ENCODE measurements at regions not wholly inside any gene's neighbourhood (a gene's known extent, or its start where the extent isn't known, plus 50 kb on each side); places are given as distances from the start of the nearest gene placed in this dataset.
"Not testable (repeated sequence)": the region's sequence is repeated elsewhere in the genome, so short reads cannot be mapped to it uniquely, and the experiment has no call there.

DNA sequence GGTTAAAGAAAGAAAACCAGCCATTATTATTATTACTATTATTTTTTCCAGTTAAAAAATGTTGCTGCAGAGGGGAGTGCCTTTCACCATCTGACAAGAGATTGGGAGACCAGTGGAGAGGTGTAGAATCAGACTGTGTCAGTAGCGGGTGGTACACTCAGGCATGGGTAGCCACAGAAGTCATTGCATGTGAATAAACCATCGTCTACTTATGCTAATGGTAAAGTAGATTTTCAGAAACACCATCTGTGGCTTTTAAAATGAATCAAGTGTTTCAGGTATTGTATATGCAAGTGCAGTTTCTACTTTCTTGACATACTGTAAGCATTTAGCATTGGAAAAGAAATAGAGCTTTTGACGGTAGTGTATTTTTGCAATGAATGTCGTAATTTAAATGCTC lies 131.5 kb upstream of the SP8 start:
- H3K9me1 ChIP-seq (replicated peaks; ENCODE audit: control insufficient read depth, extremely low read depth, insufficient read depth, low read length), result no peaks in the 10 kb centered on the region
- no peaks in the 10 kb centered on the region for H3K9me3 ChIP-seq (replicated peaks; ENCODE audit: control insufficient read depth, insufficient read depth, low read length)
- no peaks in the 10 kb centered on the region for H3K4me1 ChIP-seq (ENCODE audit: control insufficient read depth, extremely low read depth, insufficient read depth, low read length)
- no peak for FAIRE-seq
- no peaks in the 10 kb centered on the region for H3K79me2 ChIP-seq (ENCODE audit: control insufficient read depth, insufficient read depth, low read length)
- no peaks in the 10 kb centered on the region for H3K27me3 ChIP-seq (ENCODE audit: control insufficient read depth in 2 of 2, insufficient read depth in 2 of 2, low read length in 2 of 2)
- H3K4me3 ChIP-seq (replicated peaks in 1 of 3; ENCODE audit: insufficient read depth in 1 of 3, low read depth in 1 of 3, low read length in 3 of 3), result no peak overlapping the region
- intact Hi-C loops (cut with micrococcal nuclease) (no loop called here), dilution Hi-C loops (cut with MboI; ENCODE audit: extremely low pct_ligation_motif_present, low sequenced_read_pairs) (no loop called here)
- DNase-seq (ENCODE audit: low read depth, low spot score), result no peak
- no peak overlapping the region for H2AFZ ChIP-seq (ENCODE audit: low read depth, low read length)
- ChIA-PET CTCF (no interaction called here), POLR2A (no interaction called here)
- BruUV-seq (replicated peaks), result no TSS peak
- H4K20me1 ChIP-seq (replicated peaks; ENCODE audit: control insufficient read depth, extremely low read depth, insufficient read depth, low read length), result no peaks in the 10 kb centered on the region
- no peak for TF ChIP-seq MAX (IDR thresholded peaks at IDR 0.05; ENCODE audit: insufficient read depth, insufficient read length)
- no peak for TF ChIP-seq FOS (IDR thresholded peaks at IDR 0.05; ENCODE audit: borderline replicate concordance, insufficient read depth, low read length)
- no peak for TF ChIP-seq EZH2 (IDR thresholded peaks at IDR 0.05; ENCODE audit: borderline replicate concordance, low read depth, low read length, severe bottlenecking)
- TF ChIP-seq GATA2 (IDR thresholded peaks at IDR 0.05; ENCODE audit: insufficient read depth, insufficient read length, low read depth, low read length), result no peak
- TF ChIP-seq POLR2A (IDR thresholded peaks at IDR 0.05; ENCODE audit: low read depth, low read length), result no peak
- TF ChIP-seq, protein P1, sequence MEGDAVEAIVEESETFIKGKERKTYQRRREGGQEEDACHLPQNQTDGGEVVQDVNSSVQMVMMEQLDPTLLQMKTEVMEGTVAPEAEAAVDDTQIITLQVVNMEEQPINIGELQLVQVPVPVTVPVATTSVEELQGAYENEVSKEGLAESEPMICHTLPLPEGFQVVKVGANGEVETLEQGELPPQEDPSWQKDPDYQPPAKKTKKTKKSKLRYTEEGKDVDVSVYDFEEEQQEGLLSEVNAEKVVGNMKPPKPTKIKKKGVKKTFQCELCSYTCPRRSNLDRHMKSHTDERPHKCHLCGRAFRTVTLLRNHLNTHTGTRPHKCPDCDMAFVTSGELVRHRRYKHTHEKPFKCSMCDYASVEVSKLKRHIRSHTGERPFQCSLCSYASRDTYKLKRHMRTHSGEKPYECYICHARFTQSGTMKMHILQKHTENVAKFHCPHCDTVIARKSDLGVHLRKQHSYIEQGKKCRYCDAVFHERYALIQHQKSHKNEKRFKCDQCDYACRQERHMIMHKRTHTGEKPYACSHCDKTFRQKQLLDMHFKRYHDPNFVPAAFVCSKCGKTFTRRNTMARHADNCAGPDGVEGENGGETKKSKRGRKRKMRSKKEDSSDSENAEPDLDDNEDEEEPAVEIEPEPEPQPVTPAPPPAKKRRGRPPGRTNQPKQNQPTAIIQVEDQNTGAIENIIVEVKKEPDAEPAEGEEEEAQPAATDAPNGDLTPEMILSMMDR (IDR thresholded peaks at IDR 0.05; ENCODE audit: extremely low read depth in 1 of 2, insufficient read depth in 1 of 2, low read depth in 1 of 2, low read length in 2 of 2), result no peak
- TF ChIP-seq JUN (IDR thresholded peaks at IDR 0.05; ENCODE audit: borderline replicate concordance, insufficient read depth, insufficient read length, low read depth), result no peak
- TF ChIP-seq POLR2AphosphoS5 (IDR thresholded peaks at IDR 0.05; ENCODE audit: insufficient read depth, low read depth, low read length), result no peak
- TF ChIP-seq MYC (IDR thresholded peaks at IDR 0.05; ENCODE audit: low read depth, low read length), result no peak
- no peak overlapping the region for H3K9ac ChIP-seq (replicated peaks; ENCODE audit: extremely low read depth, insufficient read depth, low read length)
- no peaks in the 10 kb centered on the region for H3K36me3 ChIP-seq (ENCODE audit: control insufficient read depth in 2 of 2, extremely low read depth in 1 of 2, insufficient read depth in 2 of 2, low read length in 2 of 2)
- H3K27ac ChIP-seq (ENCODE audit: insufficient read depth, low read depth, low read length), result no peak overlapping the region
- no peak overlapping the region for H3K4me2 ChIP-seq (ENCODE audit: insufficient read depth, low read length)

- POLR2A ChIA-PET; CTCF ChIA-PET; H3K4me3 ChIP-seq (replicated peaks in 1 of 3; ENCODE audit: insufficient read depth in 1 of 3, low read depth in 1 of 3, low read length in 3 of 3): not testable (repeated sequence)
Measured at GRCh38 chr7:20927178-20927577, 140.5 kb upstream of the SP8 start.

More at GRCh38 chr7:20927178-20927577, 140.5 kb upstream of the SP8 start:
- BruUV-seq (replicated peaks); FAIRE-seq; H3K9me3 ChIP-seq (replicated peaks; ENCODE audit: control insufficient read depth, insufficient read depth, low read length); H2AFZ ChIP-seq (ENCODE audit: low read depth, low read length); H3K4me2 ChIP-seq (ENCODE audit: insufficient read depth, low read length); H3K27ac ChIP-seq (ENCODE audit: insufficient read depth, low read depth, low read length); H3K4me1 ChIP-seq (ENCODE audit: control insufficient read depth, extremely low read depth, insufficient read depth, low read length); H3K79me2 ChIP-seq (ENCODE audit: control insufficient read depth, insufficient read depth, low read length); H3K9ac ChIP-seq (replicated peaks; ENCODE audit: extremely low read depth, insufficient read depth, low read length); H4K20me1 ChIP-seq (replicated peaks; ENCODE audit: control insufficient read depth, extremely low read depth, insufficient read depth, low read length); H3K27me3 ChIP-seq (ENCODE audit: control insufficient read depth in 2 of 2, insufficient read depth in 2 of 2, low read length in 2 of 2); DNase-seq (ENCODE audit: low read depth, low spot score); dilution Hi-C loops (cut with MboI; ENCODE audit: extremely low pct_ligation_motif_present, low sequenced_read_pairs); intact Hi-C loops (cut with micrococcal nuclease); H3K9me1 ChIP-seq (replicated peaks; ENCODE audit: control insufficient read depth, extremely low read depth, insufficient read depth, low read length); H3K36me3 ChIP-seq (ENCODE audit: control insufficient read depth in 2 of 2, extremely low read depth in 1 of 2, insufficient read depth in 2 of 2, low read length in 2 of 2): not testable (repeated sequence)

Measured in endothelial cell of umbilical vein (primary cell).